RWPE2 (cell line): ENCODE measurements at regions not wholly inside any gene's neighbourhood (a gene's known extent, or its start where the extent isn't known, plus 50 kb on each side); places are given as distances from the start of the nearest gene placed in this dataset.

Source experiments
- ATAC-seq: fragments of 200-7000 bp; cut with Tn5 transposase; 3 replicates; pipeline ENCODE4 v1.9.1; 2021; ENCODE audit warnings: low read depth
- DNase-seq: peaks from one replicate; pipeline ENCODE4 v3.0.0-alpha.2; 2020; ENCODE audit warnings: low spot score
- H3K27ac ChIP-seq: fragments of 450-650 bp; 2 replicates; pipeline ENCODE4 v1.5.1; 2017; ENCODE audit warnings: mild to moderate bottlenecking; ENCODE audit not compliant: poor library complexity, severe bottlenecking
- H3K27me3 ChIP-seq: fragments of 250-450 bp; sonication (Bioruptor Pico); 2 replicates; pipeline ENCODE4 v1.5.1; 2021; ENCODE audit warnings: mild to moderate bottlenecking, moderate library complexity; ENCODE audit not compliant: insufficient read depth, poor library complexity, severe bottlenecking
- H3K36me3 ChIP-seq: fragments of 250-450 bp; sonication (Bioruptor Pico); 2 replicates; pipeline ENCODE4 v1.5.1; 2020; ENCODE audit warnings: low read depth, mild to moderate bottlenecking, moderate library complexity
- H3K4me1 ChIP-seq: fragments of 250-450 bp; sonication (Bioruptor Pico); 2 replicates; pipeline ENCODE4 v1.5.1; 2021; ENCODE audit warnings: mild to moderate bottlenecking, moderate library complexity; ENCODE audit not compliant: insufficient read depth, poor library complexity, severe bottlenecking
- H3K4me3 ChIP-seq: fragments of 250-450 bp; sonication (Bioruptor Pico); 2 replicates; pipeline ENCODE4 v1.5.1; 2021; ENCODE audit warnings: mild to moderate bottlenecking, moderate library complexity; ENCODE audit not compliant: severe bottlenecking
- H3K9me3 ChIP-seq: fragments of 250-450 bp; sonication (Bioruptor Pico); 2 replicates; pipeline ENCODE4 v1.5.1; 2021; ENCODE audit warnings: mild to moderate bottlenecking, moderate library complexity; ENCODE audit not compliant: severe bottlenecking
- TF ChIP-seq, protein P1 (sequence below): fragments of 450-650 bp; IDR thresholded peaks from one replicate; pipeline ENCODE4 v1.5.1; 2017; ENCODE audit warnings: mild to moderate bottlenecking, moderate library complexity; ENCODE audit not compliant: poor library complexity, severe bottlenecking

DNA sequence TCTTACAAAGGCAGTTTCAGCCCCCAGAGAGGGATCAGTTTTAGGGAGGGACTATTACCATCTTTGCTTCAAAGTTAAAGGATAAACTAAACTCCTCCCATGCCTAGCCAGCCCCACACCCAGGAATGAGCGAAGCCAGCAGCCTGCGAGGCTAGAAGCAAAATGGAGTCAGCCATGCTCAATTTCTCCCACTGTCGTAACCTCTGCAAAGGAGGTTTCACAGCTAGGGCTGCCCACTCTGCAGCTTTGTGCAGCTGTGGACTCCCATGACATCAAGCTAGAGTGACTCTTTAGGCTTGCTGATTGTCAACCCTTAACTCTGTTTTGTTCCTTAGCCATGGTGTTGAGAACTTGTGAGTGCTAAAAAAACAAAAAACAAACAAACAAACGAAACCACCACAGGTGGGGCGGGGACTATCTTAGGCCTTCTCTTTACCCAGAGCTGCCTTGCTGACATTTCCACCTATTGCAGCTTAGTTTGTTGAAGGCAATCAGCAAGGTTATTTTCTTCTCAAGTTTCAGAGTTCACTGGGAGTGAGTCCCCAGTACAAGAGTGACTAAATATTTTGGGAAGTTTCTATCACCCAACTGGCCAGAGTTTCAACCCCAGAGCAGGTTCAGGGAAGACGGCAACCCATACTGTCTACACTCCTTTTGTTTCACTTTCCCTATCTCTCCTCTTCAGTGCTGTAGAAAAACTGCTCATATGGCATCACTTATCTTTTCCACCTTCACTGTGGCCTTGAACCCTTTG is 592.1 kb downstream of the XIRP2 start:
- Histone ChIP-seq H3K4me3 (no peak overlapping the region), H3K27me3 (no peaks in the 10 kb centered on the region), H3K36me3 (no peaks in the 10 kb centered on the region), H3K4me1 (no peaks in the 10 kb centered on the region), H3K27ac (no peak overlapping the region), H3K9me3 (no peaks in the 10 kb centered on the region)
- DNase-seq (no peak), ATAC-seq (no peak)
- TF ChIP-seq, protein P1, sequence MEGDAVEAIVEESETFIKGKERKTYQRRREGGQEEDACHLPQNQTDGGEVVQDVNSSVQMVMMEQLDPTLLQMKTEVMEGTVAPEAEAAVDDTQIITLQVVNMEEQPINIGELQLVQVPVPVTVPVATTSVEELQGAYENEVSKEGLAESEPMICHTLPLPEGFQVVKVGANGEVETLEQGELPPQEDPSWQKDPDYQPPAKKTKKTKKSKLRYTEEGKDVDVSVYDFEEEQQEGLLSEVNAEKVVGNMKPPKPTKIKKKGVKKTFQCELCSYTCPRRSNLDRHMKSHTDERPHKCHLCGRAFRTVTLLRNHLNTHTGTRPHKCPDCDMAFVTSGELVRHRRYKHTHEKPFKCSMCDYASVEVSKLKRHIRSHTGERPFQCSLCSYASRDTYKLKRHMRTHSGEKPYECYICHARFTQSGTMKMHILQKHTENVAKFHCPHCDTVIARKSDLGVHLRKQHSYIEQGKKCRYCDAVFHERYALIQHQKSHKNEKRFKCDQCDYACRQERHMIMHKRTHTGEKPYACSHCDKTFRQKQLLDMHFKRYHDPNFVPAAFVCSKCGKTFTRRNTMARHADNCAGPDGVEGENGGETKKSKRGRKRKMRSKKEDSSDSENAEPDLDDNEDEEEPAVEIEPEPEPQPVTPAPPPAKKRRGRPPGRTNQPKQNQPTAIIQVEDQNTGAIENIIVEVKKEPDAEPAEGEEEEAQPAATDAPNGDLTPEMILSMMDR, result no peak

DNA sequence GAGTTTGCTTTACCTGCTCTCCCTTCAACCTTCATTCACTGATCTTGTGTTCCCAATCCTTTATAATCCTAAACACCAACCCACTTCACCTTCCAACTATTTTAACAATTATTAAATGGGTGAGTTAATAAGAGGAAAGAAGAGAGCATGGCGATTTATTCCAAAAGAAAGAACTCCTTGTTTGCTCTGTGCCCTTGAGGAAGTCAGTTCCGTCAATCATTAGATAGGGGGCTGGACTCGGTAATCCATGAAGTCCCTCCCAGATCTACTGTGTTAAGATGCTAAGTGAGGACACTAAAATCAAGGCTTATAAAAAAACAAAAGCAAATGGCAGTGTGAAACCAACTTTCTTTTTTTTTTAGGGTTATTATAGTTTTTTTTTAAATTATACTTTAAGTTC is 589.9 kb downstream of the XIRP2 start:
- H3K9me3 ChIP-seq, result no peaks in the 10 kb centered on the region
- DNase-seq (no peak), ATAC-seq (no peak)
- no peaks in the 10 kb centered on the region for H3K4me1 ChIP-seq
- no peaks in the 10 kb centered on the region for H3K27me3 ChIP-seq
- H3K27ac ChIP-seq, result no peak overlapping the region
- no peaks in the 10 kb centered on the region for H3K36me3 ChIP-seq
- H3K4me3 ChIP-seq, result no peak overlapping the region
- TF ChIP-seq, protein P1, result no peak

DNA sequence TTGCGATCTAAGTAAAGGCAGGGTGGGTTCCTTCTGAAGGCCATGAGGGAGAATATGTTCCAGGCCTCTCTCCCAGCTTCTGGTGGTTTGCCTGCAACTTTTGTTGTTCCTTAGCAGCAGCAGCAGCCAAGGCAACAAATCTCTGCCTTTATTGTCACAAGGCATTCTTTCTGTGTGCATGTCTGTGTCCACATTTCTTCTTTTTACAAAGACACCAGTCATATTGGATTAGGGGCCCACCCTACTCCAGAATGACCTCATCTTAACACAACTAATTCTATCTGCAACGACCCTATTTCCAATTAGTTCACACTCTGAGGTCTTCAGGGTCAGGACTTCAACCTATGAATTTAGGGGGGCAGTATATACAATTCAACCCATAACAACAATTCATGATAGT is 587.5 kb downstream of the XIRP2 start:
- TF ChIP-seq, protein P1, result no peak
- no peak for ATAC-seq

DNA sequence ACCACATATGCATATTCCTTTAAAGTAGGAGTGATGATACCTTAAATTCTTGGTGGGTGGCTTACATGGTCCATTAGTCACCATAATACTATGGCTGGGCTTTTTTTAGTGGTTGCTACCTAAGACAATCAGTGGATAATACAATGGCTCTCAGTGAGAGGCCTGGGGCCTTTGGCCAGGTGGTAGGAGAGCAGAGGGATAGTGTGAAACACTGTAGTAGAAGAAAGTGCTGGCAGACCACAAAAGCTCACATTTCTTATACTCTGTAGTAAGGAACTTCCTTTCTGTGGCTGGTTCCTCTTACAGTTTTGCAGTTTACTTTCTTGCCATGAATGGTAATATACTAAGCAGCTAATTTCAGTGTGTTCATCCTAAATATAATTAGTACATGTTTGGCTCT is 583.5 kb downstream of the XIRP2 start:
- Histone ChIP-seq H3K27me3 (no peaks in the 10 kb centered on the region), H3K4me3 (no peak overlapping the region), H3K4me1 (no peaks in the 10 kb centered on the region), H3K9me3 (no peaks in the 10 kb centered on the region), H3K27ac (no peak overlapping the region), H3K36me3 (no peaks in the 10 kb centered on the region)
- TF ChIP-seq, protein P1, result no peak
- DNase-seq, result no peak
- ATAC-seq, result no peak

More for the DNA sequence above, 587.5 kb downstream of the XIRP2 start:
- DNase-seq, result no peak
- H3K27me3 ChIP-seq, result no peaks in the 10 kb centered on the region
- H3K36me3 ChIP-seq, result no peaks in the 10 kb centered on the region
- no peak overlapping the region for H3K27ac ChIP-seq
- no peak overlapping the region for H3K4me3 ChIP-seq
- H3K4me1 ChIP-seq, result no peaks in the 10 kb centered on the region
- H3K9me3 ChIP-seq, result no peaks in the 10 kb centered on the region

DNA sequence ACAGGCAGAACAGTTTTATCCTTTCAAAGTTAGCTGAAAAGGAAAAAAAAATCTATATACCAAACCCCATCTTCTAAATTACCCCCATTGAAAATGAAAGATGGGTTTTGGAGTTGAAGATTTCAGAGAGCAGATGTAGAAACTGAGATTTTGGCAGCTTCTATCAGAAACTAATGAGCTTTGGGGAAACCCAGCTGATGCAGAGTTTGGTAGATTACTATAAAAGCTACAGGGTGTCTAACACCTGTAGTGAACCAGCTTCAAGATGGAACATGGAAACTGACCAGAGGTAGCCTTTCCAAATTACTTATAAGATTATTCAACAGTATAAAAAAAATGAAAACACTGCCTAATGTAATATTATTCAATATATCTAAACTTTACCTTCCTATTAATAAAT is 583.1 kb downstream of the XIRP2 start:
- DNase-seq, result no peak
- Histone ChIP-seq H3K4me1 (no peaks in the 10 kb centered on the region), H3K27me3 (no peaks in the 10 kb centered on the region), H3K27ac (no peak overlapping the region), H3K9me3 (no peaks in the 10 kb centered on the region), H3K4me3 (no peak overlapping the region), H3K36me3 (no peaks in the 10 kb centered on the region)
- ATAC-seq, result no peak
- TF ChIP-seq, protein P1, result no peak
